ENCODE measurements at regions not wholly inside any gene's neighbourhood (a gene's known extent, or its start where the extent isn't known, plus 50 kb on each side); places are given as distances from the start of the nearest gene placed in this dataset.
"Not testable (repeated sequence)": the region's sequence is repeated elsewhere in the genome, so short reads cannot be mapped to it uniquely, and the experiment has no call there.

DNA sequence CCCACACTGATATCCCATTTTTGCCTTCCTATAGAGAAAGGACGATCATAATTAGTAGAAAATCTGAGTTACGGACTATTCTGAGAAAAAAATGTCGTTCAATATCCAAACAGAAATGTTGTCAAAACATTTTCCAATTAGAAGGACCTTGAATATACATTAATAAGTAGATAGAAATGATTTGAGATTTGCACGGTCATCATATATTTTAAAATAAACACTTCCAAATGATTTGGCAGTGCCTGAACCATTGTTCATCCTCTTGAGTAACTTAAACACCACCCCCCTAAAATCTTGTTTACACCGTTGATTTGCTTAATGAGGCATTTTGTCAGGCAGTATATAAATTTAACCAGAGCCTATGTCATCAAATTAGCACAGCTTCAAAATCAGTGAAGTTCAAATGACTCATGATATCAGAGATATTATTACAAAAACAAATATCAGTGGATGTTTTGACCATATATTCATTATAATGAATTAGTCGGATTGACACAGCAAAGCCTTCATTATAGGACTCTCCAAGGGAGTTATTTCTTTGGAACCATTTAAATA, 105.0 kb downstream of the ACTL7B start:
- Histone ChIP-seq H3K36me3 (ENCODE audit: control insufficient read depth, insufficient read depth, low read length) (no peaks in the 10 kb centered on the region), H3K27ac (ENCODE audit: insufficient read depth, low read depth, low read length, poor library complexity, severe bottlenecking) (no peak overlapping the region), H3K27me3 (ENCODE audit: control insufficient read depth, insufficient read depth, low read length, poor library complexity, severe bottlenecking) (no peaks in the 10 kb centered on the region), H3K4me3 (ENCODE audit: insufficient read depth, low read depth, low read length) (no peak overlapping the region), H3K4me1 (ENCODE audit: control insufficient read depth, insufficient read depth, low read length) (no peaks in the 10 kb centered on the region), H3K9me3 (ENCODE audit: control insufficient read depth, low read length) (no peaks in the 10 kb centered on the region)
- 98 to 100% methylated on average over 2 to 4 of the region's 6 CpGs for WGBS, 2 experiments

- peaks cover 6% of the 10 kb centered on the region for H3K4me1 ChIP-seq (ENCODE audit: control insufficient read depth, insufficient read depth, low read length)
- no peaks in the 10 kb centered on the region for H3K9me3 ChIP-seq (ENCODE audit: control insufficient read depth, low read length)
- H3K4me3 ChIP-seq (ENCODE audit: insufficient read depth, low read depth, low read length) = no peak overlapping the region
- H3K27me3 ChIP-seq (ENCODE audit: control insufficient read depth, insufficient read depth, low read length, poor library complexity, severe bottlenecking) = no peaks in the 10 kb centered on the region
- H3K36me3 ChIP-seq (ENCODE audit: control insufficient read depth, insufficient read depth, low read length) = no peaks in the 10 kb centered on the region
- H3K27ac ChIP-seq (ENCODE audit: insufficient read depth, low read depth, low read length, poor library complexity, severe bottlenecking) = no peak overlapping the region
These were observed 107.0 kb downstream of the ACTL7B start for GRCh38 chr9:108748776-108749175.

GRCh38 chr9:108746864-108747263, 108.9 kb downstream of the ACTL7B start:
- no peaks in the 10 kb centered on the region for H3K27me3 ChIP-seq (ENCODE audit: control insufficient read depth, insufficient read depth, low read length, poor library complexity, severe bottlenecking)
- no peak overlapping the region for H3K4me3 ChIP-seq (ENCODE audit: insufficient read depth, low read depth, low read length)
- WGBS, 2 experiments = 91 to 97% methylated on average over 2 of the region's 2 CpGs
- H3K9me3 ChIP-seq (ENCODE audit: control insufficient read depth, low read length) = peaks cover 2% of the 10 kb centered on the region
- no peak overlapping the region for H3K27ac ChIP-seq (ENCODE audit: insufficient read depth, low read depth, low read length, poor library complexity, severe bottlenecking)
- H3K36me3 ChIP-seq (ENCODE audit: control insufficient read depth, insufficient read depth, low read length) = no peaks in the 10 kb centered on the region
- peaks cover 12% of the 10 kb centered on the region for H3K4me1 ChIP-seq (ENCODE audit: control insufficient read depth, insufficient read depth, low read length)

GRCh38 chr9:108746001-108746400, 109.8 kb downstream of the ACTL7B start:
- no peaks in the 10 kb centered on the region for H3K36me3 ChIP-seq (ENCODE audit: control insufficient read depth, insufficient read depth, low read length)
- peaks cover 2% of the 10 kb centered on the region for H3K9me3 ChIP-seq (ENCODE audit: control insufficient read depth, low read length)
- no peak overlapping the region for H3K4me3 ChIP-seq (ENCODE audit: insufficient read depth, low read depth, low read length)
- WGBS, 2 experiments = 61 to 63% methylated on average over 3 of the region's 3 CpGs
- no peaks in the 10 kb centered on the region for H3K27me3 ChIP-seq (ENCODE audit: control insufficient read depth, insufficient read depth, low read length, poor library complexity, severe bottlenecking)
- no peak overlapping the region for H3K27ac ChIP-seq (ENCODE audit: insufficient read depth, low read depth, low read length, poor library complexity, severe bottlenecking)
- peaks cover 12% of the 10 kb centered on the region for H3K4me1 ChIP-seq (ENCODE audit: control insufficient read depth, insufficient read depth, low read length)

GRCh38 chr9:108744641-108745040, 111.1 kb downstream of the ACTL7B start:
- Histone ChIP-seq H3K27me3 (ENCODE audit: control insufficient read depth, insufficient read depth, low read length, poor library complexity, severe bottlenecking) (no peaks in the 10 kb centered on the region), H3K27ac (ENCODE audit: insufficient read depth, low read depth, low read length, poor library complexity, severe bottlenecking) (no peak overlapping the region), H3K4me3 (ENCODE audit: insufficient read depth, low read depth, low read length) (no peak overlapping the region), H3K9me3 (ENCODE audit: control insufficient read depth, low read length) (peaks cover 2% of the 10 kb centered on the region), H3K4me1 (ENCODE audit: control insufficient read depth, insufficient read depth, low read length) (peaks cover 12% of the 10 kb centered on the region), H3K36me3 (ENCODE audit: control insufficient read depth, insufficient read depth, low read length) (no peaks in the 10 kb centered on the region)
- 83 to 86% methylated on average over 2 of the region's 2 CpGs for WGBS, 2 experiments

DNA sequence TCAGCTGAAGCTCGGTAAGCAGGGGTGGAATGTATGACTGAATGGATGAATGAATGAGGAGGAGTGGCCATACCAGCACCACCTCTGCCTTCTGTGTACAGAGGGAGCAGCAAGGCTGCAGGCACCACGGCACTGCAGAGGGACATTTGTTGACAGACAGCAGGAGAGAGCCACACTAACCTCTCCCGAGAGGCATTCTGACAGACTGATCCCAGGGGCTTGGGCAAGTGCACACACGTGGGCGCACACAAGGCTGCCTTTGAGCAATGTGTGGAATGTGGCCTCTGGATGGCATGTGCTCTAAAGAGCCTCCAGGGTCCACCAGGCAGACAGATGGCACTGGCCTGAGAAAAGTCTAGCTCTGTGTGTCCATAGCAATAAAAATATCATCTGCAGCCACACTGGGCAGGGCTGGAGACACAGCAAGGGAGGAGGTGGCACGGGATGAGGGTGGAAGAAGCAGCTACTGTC, 111.8 kb downstream of the ACTL7B start:
- Histone ChIP-seq H3K4me3 (ENCODE audit: insufficient read depth, low read depth, low read length) (no peak overlapping the region), H3K9me3 (ENCODE audit: control insufficient read depth, low read length) (peaks cover 2% of the 10 kb centered on the region), H3K27me3 (ENCODE audit: control insufficient read depth, insufficient read depth, low read length, poor library complexity, severe bottlenecking) (no peaks in the 10 kb centered on the region), H3K36me3 (ENCODE audit: control insufficient read depth, insufficient read depth, low read length) (no peaks in the 10 kb centered on the region), H3K4me1 (ENCODE audit: control insufficient read depth, insufficient read depth, low read length) (peaks cover 12% of the 10 kb centered on the region), H3K27ac (ENCODE audit: insufficient read depth, low read depth, low read length, poor library complexity, severe bottlenecking) (peak overlapping the region; percentile 88)
- WGBS, 2 experiments = 31 to 34% methylated on average over 6 of the region's 6 CpGs

DNA sequence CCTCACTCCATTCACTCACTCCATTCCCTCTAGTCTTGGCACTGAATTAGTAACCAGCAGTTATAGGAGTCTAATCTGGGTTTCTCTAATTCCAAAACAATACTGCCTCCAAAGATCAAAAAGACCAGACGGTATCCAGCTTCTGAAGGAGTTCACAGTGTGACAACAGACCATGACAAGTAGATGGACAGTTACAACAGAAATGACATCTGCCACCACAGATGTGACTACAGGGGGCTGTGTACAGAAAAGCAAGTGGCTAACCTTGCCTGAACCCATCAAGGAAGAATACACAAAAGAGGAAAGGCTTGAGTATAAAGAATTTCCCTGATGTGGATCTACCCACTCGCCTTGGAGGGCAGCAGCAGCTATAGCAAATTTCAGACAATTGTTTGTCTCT, 112.4 kb downstream of the ACTL7B start:
- no peaks in the 10 kb centered on the region for H3K36me3 ChIP-seq (ENCODE audit: control insufficient read depth, insufficient read depth, low read length)
- peak overlapping the region; percentile 88 for H3K27ac ChIP-seq (ENCODE audit: insufficient read depth, low read depth, low read length, poor library complexity, severe bottlenecking)
- H3K4me3 ChIP-seq (ENCODE audit: insufficient read depth, low read depth, low read length) = no peak overlapping the region
- peaks cover 12% of the 10 kb centered on the region for H3K4me1 ChIP-seq (ENCODE audit: control insufficient read depth, insufficient read depth, low read length)
- 27 to 40% methylated on average over 2 of the region's 2 CpGs for WGBS, 2 experiments
- H3K27me3 ChIP-seq (ENCODE audit: control insufficient read depth, insufficient read depth, low read length, poor library complexity, severe bottlenecking) = no peaks in the 10 kb centered on the region
- H3K9me3 ChIP-seq (ENCODE audit: control insufficient read depth, low read length) = peaks cover 2% of the 10 kb centered on the region

GRCh38 chr9:108742191-108742590, 113.6 kb downstream of the ACTL7B start:
- no peaks in the 10 kb centered on the region for H3K27me3 ChIP-seq (ENCODE audit: control insufficient read depth, insufficient read depth, low read length, poor library complexity, severe bottlenecking)
- H3K27ac ChIP-seq (ENCODE audit: insufficient read depth, low read depth, low read length, poor library complexity, severe bottlenecking) = no peak overlapping the region
- H3K4me3 ChIP-seq (ENCODE audit: insufficient read depth, low read depth, low read length) = no peak overlapping the region
- peaks cover 2% of the 10 kb centered on the region for H3K9me3 ChIP-seq (ENCODE audit: control insufficient read depth, low read length)
- peaks cover 12% of the 10 kb centered on the region for H3K4me1 ChIP-seq (ENCODE audit: control insufficient read depth, insufficient read depth, low read length)
- H3K36me3 ChIP-seq (ENCODE audit: control insufficient read depth, insufficient read depth, low read length) = no peaks in the 10 kb centered on the region
- WGBS, 2 experiments = 87 to 88% methylated on average over 5 of the region's 5 CpGs

DNA sequence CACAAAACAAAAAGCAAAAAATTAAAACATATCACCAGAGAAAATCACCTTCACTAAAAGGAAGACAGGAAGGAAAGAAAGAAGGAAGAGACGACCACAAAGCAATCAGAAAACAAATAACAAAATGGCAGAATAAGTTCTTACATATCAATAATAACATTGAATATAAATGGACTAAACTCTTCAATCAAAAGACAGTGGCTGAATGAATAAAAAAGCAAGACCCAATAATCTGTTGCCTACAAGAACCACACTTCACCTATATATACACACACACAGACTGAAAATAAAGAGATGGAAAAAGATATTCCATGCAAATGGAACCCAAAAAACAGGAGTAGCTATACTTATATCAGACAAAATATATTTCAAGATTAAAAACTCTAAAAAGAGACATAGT, 124.5 kb downstream of the ACTL7B start:
- WGBS, 2 experiments = no CpG with 5 or more reads among the region's 1 CpG
- not testable (repeated sequence) for H3K4me3 ChIP-seq (ENCODE audit: insufficient read depth, low read depth, low read length); H3K4me1 ChIP-seq (ENCODE audit: control insufficient read depth, insufficient read depth, low read length); H3K9me3 ChIP-seq (ENCODE audit: control insufficient read depth, low read length); H3K27ac ChIP-seq (ENCODE audit: insufficient read depth, low read depth, low read length, poor library complexity, severe bottlenecking); H3K27me3 ChIP-seq (ENCODE audit: control insufficient read depth, insufficient read depth, low read length, poor library complexity, severe bottlenecking); H3K36me3 ChIP-seq (ENCODE audit: control insufficient read depth, insufficient read depth, low read length)

DNA sequence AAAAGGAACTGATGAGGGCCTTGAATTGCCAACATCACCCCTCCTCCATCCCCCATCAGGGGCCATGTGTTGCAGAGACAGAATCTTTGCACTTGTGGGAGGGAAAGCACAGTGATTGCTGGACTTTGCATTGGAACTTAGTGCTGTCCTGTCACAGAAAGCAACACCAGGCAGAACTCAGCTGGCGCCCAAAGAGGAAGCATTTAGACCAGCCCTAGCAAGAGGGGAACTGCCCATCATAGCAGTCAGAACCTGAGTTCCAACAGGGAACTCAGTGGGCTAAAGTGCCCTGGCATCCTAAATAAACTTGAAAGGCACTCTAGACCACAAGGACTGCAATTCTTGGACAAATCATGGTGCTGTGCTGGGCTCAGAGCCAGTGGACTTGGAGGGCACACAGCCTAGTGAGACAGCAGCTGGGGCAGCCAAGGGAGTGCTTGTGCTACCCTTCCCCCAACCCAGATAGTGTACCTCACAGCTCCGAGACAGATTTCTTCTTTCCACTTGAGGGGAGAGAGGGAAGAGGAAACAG, 128.1 kb downstream of the ACTL7B start:
- no peaks in the 10 kb centered on the region for H3K27me3 ChIP-seq (ENCODE audit: control insufficient read depth, insufficient read depth, low read length, poor library complexity, severe bottlenecking)
- H3K4me3 ChIP-seq (ENCODE audit: insufficient read depth, low read depth, low read length) = no peak overlapping the region
- whole genome bisulfite sequencing, 2 experiments = 81 to 89% methylated on average over 1 to 2 of the region's 2 CpGs
- H3K9me3 ChIP-seq (ENCODE audit: control insufficient read depth, low read length) = no peaks in the 10 kb centered on the region
- H3K36me3 ChIP-seq (ENCODE audit: control insufficient read depth, insufficient read depth, low read length) = no peaks in the 10 kb centered on the region
- no peak overlapping the region for H3K27ac ChIP-seq (ENCODE audit: insufficient read depth, low read depth, low read length, poor library complexity, severe bottlenecking)
- no peaks in the 10 kb centered on the region for H3K4me1 ChIP-seq (ENCODE audit: control insufficient read depth, insufficient read depth, low read length)

GRCh38 chr9:108724652-108725051, 131.1 kb downstream of the ACTL7B start:
- Histone ChIP-seq H3K36me3 (ENCODE audit: control insufficient read depth, insufficient read depth, low read length) (no peaks in the 10 kb centered on the region), H3K9me3 (ENCODE audit: control insufficient read depth, low read length) (no peaks in the 10 kb centered on the region), H3K27ac (ENCODE audit: insufficient read depth, low read depth, low read length, poor library complexity, severe bottlenecking) (no peak overlapping the region), H3K4me1 (ENCODE audit: control insufficient read depth, insufficient read depth, low read length) (no peaks in the 10 kb centered on the region), H3K27me3 (ENCODE audit: control insufficient read depth, insufficient read depth, low read length, poor library complexity, severe bottlenecking) (no peaks in the 10 kb centered on the region), H3K4me3 (ENCODE audit: insufficient read depth, low read depth, low read length) (no peak overlapping the region)
- 75 to 84% methylated on average over 5 of the region's 5 CpGs for WGBS, 2 experiments
